Lower lobe of right lung (tissue), 2 donors: ENCODE measurements at regions not wholly inside any gene's neighbourhood (a gene's known extent, or its start where the extent isn't known, plus 50 kb on each side); places are given as distances from the start of the nearest gene placed in this dataset.

Experiments used
- ATAC-seq, 2 donors: fragments of 200-7000 bp; cut with Tn5 transposase; one replicate each; pipeline ENCODE4 v1.9.1; 2020 to 2022; ENCODE audit warnings: mild to moderate bottlenecking in 2 of 2, moderate library complexity in 2 of 2
- DNase-seq: peaks from one replicate; pipeline ENCODE4 v3.0.0-alpha.2; 2020
- H3K27ac ChIP-seq: fragments of 200-600 bp; one replicate; pipeline ENCODE4 v1.8.0; 2022
- H3K27me3 ChIP-seq: fragments of 200-600 bp; one replicate; pipeline ENCODE4 v1.8.0; 2022; ENCODE audit warnings: low read depth
- H3K36me3 ChIP-seq: fragments of 200-600 bp; one replicate; pipeline ENCODE4 v1.8.0; 2022; ENCODE audit warnings: mild to moderate bottlenecking
- H3K4me1 ChIP-seq: fragments of 200-600 bp; one replicate; pipeline ENCODE4 v1.8.0; 2022
- H3K4me3 ChIP-seq: fragments of 200-600 bp; one replicate; pipeline ENCODE4 v1.8.0; 2022; ENCODE audit warnings: mild to moderate bottlenecking
- H3K9me3 ChIP-seq: fragments of 200-600 bp; one replicate; pipeline ENCODE4 v1.8.0; 2022
- CTCF ChIP-seq: fragments of 200-600 bp; IDR thresholded peaks from one replicate; pipeline ENCODE4 v1.8.0; 2022; ENCODE audit warnings: antibody characterized with exemption, mild to moderate bottlenecking
- intact Hi-C: fragments of 100-400 bp; cut with DNase I; formaldehyde crosslinking; loops from one replicate; pipeline ENCODE4 v1.11.0; 2022
- donor health status: DM: no; HTN: yes; CAD: no; lungs with severe emphysema.

- no peak for DNase-seq
- H3K27ac ChIP-seq: no peak overlapping the region
- H3K4me3 ChIP-seq: no peak overlapping the region
- no peaks in the 10 kb centered on the region for H3K27me3 ChIP-seq
- no peak for TF ChIP-seq CTCF
- H3K9me3 ChIP-seq: no peaks in the 10 kb centered on the region
- no peak for ATAC-seq
- H3K36me3 ChIP-seq: no peaks in the 10 kb centered on the region
- intact Hi-C loops: no loop called here
- H3K4me1 ChIP-seq: no peaks in the 10 kb centered on the region
Measured at GRCh38 chr17:13292291-13292690, 274.5 kb upstream of the ELAC2 start.

- intact Hi-C loops: no loop called here
- Histone ChIP-seq H3K36me3 (no peaks in the 10 kb centered on the region), H3K27ac (no peak overlapping the region), H3K9me3 (no peaks in the 10 kb centered on the region), H3K4me1 (no peaks in the 10 kb centered on the region), H3K27me3 (no peaks in the 10 kb centered on the region), H3K4me3 (no peak overlapping the region)
- TF ChIP-seq CTCF: no peak
- ATAC-seq: no peak
- no peak for DNase-seq
Measured at GRCh38 chr17:13288248-13288647, 270.4 kb upstream of the ELAC2 start.

GRCh38 chr17:13287226-13287625 lies 269.4 kb upstream of the ELAC2 start:
- DNase-seq (no peak), ATAC-seq (no peak)
- no peaks in the 10 kb centered on the region for H3K9me3 ChIP-seq
- H3K27me3 ChIP-seq: no peaks in the 10 kb centered on the region
- no peak overlapping the region for H3K4me3 ChIP-seq
- no peaks in the 10 kb centered on the region for H3K4me1 ChIP-seq
- no peak overlapping the region for H3K27ac ChIP-seq
- H3K36me3 ChIP-seq: no peaks in the 10 kb centered on the region
- no peak for TF ChIP-seq CTCF
- intact Hi-C loops: no loop called here

GRCh38 chr17:13283606-13284005 lies 265.8 kb upstream of the ELAC2 start:
- no peak for ATAC-seq
- Histone ChIP-seq H3K27ac (no peak overlapping the region), H3K4me1 (no peaks in the 10 kb centered on the region), H3K4me3 (no peak overlapping the region), H3K9me3 (no peaks in the 10 kb centered on the region), H3K27me3 (no peaks in the 10 kb centered on the region), H3K36me3 (no peaks in the 10 kb centered on the region)
- intact Hi-C loops: no loop called here
- no peak for TF ChIP-seq CTCF
- no peak for DNase-seq

- no peaks in the 10 kb centered on the region for H3K4me1 ChIP-seq
- no peak overlapping the region for H3K4me3 ChIP-seq
- H3K9me3 ChIP-seq: no peaks in the 10 kb centered on the region
- DNase-seq (no peak), ATAC-seq (no peak)
- no peaks in the 10 kb centered on the region for H3K27me3 ChIP-seq
- TF ChIP-seq CTCF: no peak
- intact Hi-C loops: no loop called here
- no peak overlapping the region for H3K27ac ChIP-seq
- no peaks in the 10 kb centered on the region for H3K36me3 ChIP-seq
Measured at GRCh38 chr17:13281626-13282025, 263.8 kb upstream of the ELAC2 start.

GRCh38 chr17:13273806-13274205 lies 256.0 kb upstream of the ELAC2 start:
- H3K9me3 ChIP-seq: no peaks in the 10 kb centered on the region
- no peak overlapping the region for H3K4me3 ChIP-seq
- no peaks in the 10 kb centered on the region for H3K36me3 ChIP-seq
- no peak for TF ChIP-seq CTCF
- ATAC-seq (no peak), DNase-seq (no peak)
- peaks cover 5% of the 10 kb centered on the region for H3K27me3 ChIP-seq
- no peaks in the 10 kb centered on the region for H3K4me1 ChIP-seq
- intact Hi-C loops: no loop called here
- no peak overlapping the region for H3K27ac ChIP-seq
